ENCODE measurements at regions not wholly inside any gene's neighbourhood (a gene's known extent, or its start where the extent isn't known, plus 50 kb on each side); places are given as distances from the start of the nearest gene placed in this dataset.
"Not testable (repeated sequence)": the region's sequence is repeated elsewhere in the genome, so short reads cannot be mapped to it uniquely, and the experiment has no call there.

- intact Hi-C loops (cut with DNase I; ENCODE audit: low total_unique reads), result no loop called here
- H3K4me3 ChIP-seq (ENCODE audit: low read depth, poor library complexity, severe bottlenecking), result no peak overlapping the region
- TF ChIP-seq POLR2A (IDR thresholded peaks at IDR 0.05), result no peak
- no peak for TF ChIP-seq CTCF (IDR thresholded peaks at IDR 0.05)
- 82 to 83% methylated on average over 13 of the region's 13 CpGs for WGBS, 2 donors
- DNase-seq (ENCODE audit: low spot score in 2 of 2), result peak in 1 of 2 donors; percentile 67
Observed at GRCh38 chr15:25249236-25250010, 189.4 kb downstream of the UBE3A start.

- H3K4me3 ChIP-seq (ENCODE audit: low read depth, poor library complexity, severe bottlenecking), result no peak overlapping the region
- DNase-seq (ENCODE audit: low spot score in 2 of 2), result peak in 1 of 2 donors; percentile 31
- intact Hi-C loops (cut with DNase I; ENCODE audit: low total_unique reads), result no loop called here
- 54 to 83% methylated on average over 3 to 5 of the region's 5 CpGs for WGBS, 2 donors
- TF ChIP-seq CTCF (IDR thresholded peaks at IDR 0.05) (no peak), POLR2A (IDR thresholded peaks at IDR 0.05) (no peak)
Observed at GRCh38 chr15:25250011-25250596, 188.7 kb downstream of the UBE3A start.

- 91% methylated on average over 11 to 12 of the region's 14 CpGs for WGBS, 2 donors
- intact Hi-C loops (cut with DNase I; ENCODE audit: low total_unique reads), result no loop called here
- DNase-seq (ENCODE audit: low spot score in 2 of 2), result peak in 1 of 2 donors; percentile 46
- no peak overlapping the region for H3K4me3 ChIP-seq (ENCODE audit: low read depth, poor library complexity, severe bottlenecking)
- no peak for TF ChIP-seq POLR2A (IDR thresholded peaks at IDR 0.05)
- TF ChIP-seq CTCF (IDR thresholded peaks at IDR 0.05), result no peak
Observed at GRCh38 chr15:25250906-25251622, 187.8 kb downstream of the UBE3A start.

- DNase-seq (ENCODE audit: low spot score in 2 of 2), result peak in 1 of 2 donors; percentile 70
- WGBS, 2 donors, result 87 to 89% methylated on average over 13 to 17 of the region's 17 CpGs
- TF ChIP-seq POLR2A (IDR thresholded peaks at IDR 0.05) (no peak), CTCF (IDR thresholded peaks at IDR 0.05) (no peak)
- intact Hi-C loops (cut with DNase I; ENCODE audit: low total_unique reads), result no loop called here
- no peak overlapping the region for H3K4me3 ChIP-seq (ENCODE audit: low read depth, poor library complexity, severe bottlenecking)
Observed at GRCh38 chr15:25251700-25252390, 187.0 kb downstream of the UBE3A start.

GRCh38 chr15:25253048-25253973 is 185.5 kb downstream of the UBE3A start:
- intact Hi-C loops (cut with DNase I; ENCODE audit: low total_unique reads), result not testable (repeated sequence)

More at GRCh38 chr15:25253048-25253973, 185.5 kb downstream of the UBE3A start:
- peak in 1 of 2 donors; percentile 52 for DNase-seq (ENCODE audit: low spot score in 2 of 2)
- H3K4me3 ChIP-seq (ENCODE audit: low read depth, poor library complexity, severe bottlenecking), result not testable (repeated sequence)
- 95 to 97% methylated on average over 18 to 34 of the region's 35 CpGs for WGBS, 2 donors
